ENCODE measurements at regions not wholly inside any gene's neighbourhood (a gene's known extent, or its start where the extent isn't known, plus 50 kb on each side); places are given as distances from the start of the nearest gene placed in this dataset.

- TF ChIP-seq CTCF (IDR thresholded peaks at IDR 0.05; ENCODE audit: poor library complexity, severe bottlenecking) (no peak), POLR2AphosphoS5 (IDR thresholded peaks at IDR 0.05) (no peak), EP300 (conservative IDR thresholded peaks at IDR 0.05; ENCODE audit: poor library complexity, severe bottlenecking) (no peak), REST (IDR thresholded peaks at IDR 0.05; ENCODE audit: borderline replicate concordance) (no peak), SMC3 (conservative IDR thresholded peaks at IDR 0.05; ENCODE audit: poor library complexity) (no peak), EZH2 (IDR thresholded peaks at IDR 0.05; ENCODE audit: borderline replicate concordance, insufficient read depth, low read length, poor library complexity, severe bottlenecking) (no peak), RAD21 (conservative IDR thresholded peaks at IDR 0.05) (no peak), TAF1 (IDR thresholded peaks at IDR 0.05; ENCODE audit: low read depth) (no peak)
These were observed 469.8 kb upstream of the OLFM3 start for GRCh38 chr1:102466487-102466886.

All from neural cell (in vitro differentiated cells).